NK-92 treated with Interleukin-12 subunit alpha and Interleukin-12 subunit beta, amount 100 ng/mL, for 24 hours (cell line): ENCODE measurements at regions not wholly inside any gene's neighbourhood (a gene's known extent, or its start where the extent isn't known, plus 50 kb on each side); places are given as distances from the start of the nearest gene placed in this dataset.
"Not testable (repeated sequence)": the region's sequence is repeated elsewhere in the genome, so short reads cannot be mapped to it uniquely, and the experiment has no call there.

Source experiments
- DNase-seq: peaks from one replicate; lab custom pipeline; 2025; lab: John Stamatoyannopoulos, UW

GRCh38 chr3:109656225-109656624 is 318.9 kb upstream of the DPPA4 start:
- DNase-seq, result no peak

- DNase-seq, result no peak
Measured at GRCh38 chr3:109678600-109678999, 341.3 kb upstream of the DPPA4 start.

- DNase-seq, result no peak
Measured at GRCh38 chr3:109679664-109680063, 342.3 kb upstream of the DPPA4 start.

- DNase-seq, result no peak
Measured at GRCh38 chr3:109683746-109684145, 346.4 kb upstream of the DPPA4 start.

- DNase-seq, result no peak
Measured at GRCh38 chr3:109685084-109686079, 348.0 kb upstream of the DPPA4 start.

GRCh38 chr3:109687626-109688025 is 350.3 kb upstream of the DPPA4 start:
- no peak for DNase-seq

- DNase-seq, result no peak
Measured at GRCh38 chr3:109696932-109697331, 359.6 kb upstream of the DPPA4 start.

- DNase-seq, result no peak
Measured at GRCh38 chr3:109702252-109702651, 364.9 kb upstream of the DPPA4 start.

- no peak for DNase-seq
Measured at GRCh38 chr3:109702976-109703375, 365.6 kb upstream of the DPPA4 start.

- DNase-seq, result not testable (repeated sequence)
Measured at GRCh38 chr3:109705133-109705532, 367.8 kb upstream of the DPPA4 start.

- DNase-seq, result no peak
Measured at GRCh38 chr3:109707617-109708016, 370.3 kb upstream of the DPPA4 start.

GRCh38 chr3:109713288-109713687 is 375.9 kb upstream of the DPPA4 start:
- DNase-seq, result no peak

- no peak for DNase-seq
Measured at GRCh38 chr3:109715707-109716106, 378.4 kb upstream of the DPPA4 start.

GRCh38 chr3:109718850-109719249 is 381.5 kb upstream of the DPPA4 start:
- DNase-seq, result no peak

- DNase-seq, result no peak
Measured at GRCh38 chr3:109728861-109729494, 391.6 kb upstream of the DPPA4 start.

- peak; percentile 14 for DNase-seq
Measured at GRCh38 chr3:109731639-109732473, 394.5 kb upstream of the DPPA4 start.

- no peak for DNase-seq
Measured at GRCh38 chr3:109743981-109744380, 406.6 kb upstream of the DPPA4 start.

GRCh38 chr3:109772520-109772919 is 435.2 kb upstream of the DPPA4 start:
- DNase-seq, result no peak

- no peak for DNase-seq
Measured at GRCh38 chr3:109774108-109774507, 436.8 kb upstream of the DPPA4 start.

- no peak for DNase-seq
Measured at GRCh38 chr3:109784285-109784684, 446.9 kb upstream of the DPPA4 start.

GRCh38 chr3:109784852-109785631 is 447.7 kb upstream of the DPPA4 start:
- DNase-seq, result no peak

GRCh38 chr3:109803274-109803673 is 465.9 kb upstream of the DPPA4 start:
- no peak for DNase-seq
